Activated CD4-positive, alpha-beta T cell treated with anti-CD3 and anti-CD28 coated beads, Interleukin-2, Interleukin-4, amounts not matched to agents 100 ng/mL and 50 ng/mL, durations not matched to agents 16 hours and 8 hours (primary cell): ENCODE measurements at regions not wholly inside any gene's neighbourhood (a gene's known extent, or its start where the extent isn't known, plus 50 kb on each side); places are given as distances from the start of the nearest gene placed in this dataset.
"Not testable (repeated sequence)": the region's sequence is repeated elsewhere in the genome, so short reads cannot be mapped to it uniquely, and the experiment has no call there.

ENCODE experiments used
- DNase-seq: peaks from one replicate; pipeline ENCODE4 v3.0.0-alpha.2; 2020; ENCODE audit warnings: low spot score

- not testable (repeated sequence) for DNase-seq
Observed at GRCh38 chr10:15921423-15921945, 61.2 kb upstream of the MINDY3 start.

GRCh38 chr10:15931376-15931775 lies 71.1 kb upstream of the MINDY3 start:
- DNase-seq: no peak

DNA sequence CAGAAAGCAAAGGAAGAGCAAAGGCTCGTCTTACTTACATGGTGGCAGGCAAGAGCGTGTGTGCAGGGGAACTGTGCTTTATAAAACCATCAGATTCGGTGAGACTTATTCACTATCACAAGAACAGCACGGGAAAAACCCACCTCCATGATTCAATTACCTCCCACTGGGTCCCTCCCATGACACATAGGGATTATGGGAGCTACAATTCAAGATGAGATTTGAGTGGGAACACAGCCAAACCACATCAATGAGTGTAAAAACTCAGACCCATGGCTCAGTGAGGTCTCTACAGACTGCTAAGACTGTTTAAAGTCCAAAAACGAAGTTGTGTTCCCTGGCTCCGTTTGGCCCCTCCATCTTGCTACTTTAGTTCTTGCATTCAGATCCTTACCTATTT lies 79.2 kb upstream of the MINDY3 start:
- DNase-seq: not testable (repeated sequence)

- no peak for DNase-seq
Observed at GRCh38 chr10:15943426-15943825, 83.1 kb upstream of the MINDY3 start.

- no peak for DNase-seq
Observed at GRCh38 chr10:15954188-15954587, 93.9 kb upstream of the MINDY3 start.

GRCh38 chr10:15960277-15960676 lies 100.0 kb upstream of the MINDY3 start:
- DNase-seq: no peak

GRCh38 chr10:15972736-15973135 lies 112.4 kb upstream of the MINDY3 start:
- DNase-seq: not testable (repeated sequence)

GRCh38 chr10:15985690-15986089 lies 125.4 kb upstream of the MINDY3 start:
- DNase-seq: no peak

DNA sequence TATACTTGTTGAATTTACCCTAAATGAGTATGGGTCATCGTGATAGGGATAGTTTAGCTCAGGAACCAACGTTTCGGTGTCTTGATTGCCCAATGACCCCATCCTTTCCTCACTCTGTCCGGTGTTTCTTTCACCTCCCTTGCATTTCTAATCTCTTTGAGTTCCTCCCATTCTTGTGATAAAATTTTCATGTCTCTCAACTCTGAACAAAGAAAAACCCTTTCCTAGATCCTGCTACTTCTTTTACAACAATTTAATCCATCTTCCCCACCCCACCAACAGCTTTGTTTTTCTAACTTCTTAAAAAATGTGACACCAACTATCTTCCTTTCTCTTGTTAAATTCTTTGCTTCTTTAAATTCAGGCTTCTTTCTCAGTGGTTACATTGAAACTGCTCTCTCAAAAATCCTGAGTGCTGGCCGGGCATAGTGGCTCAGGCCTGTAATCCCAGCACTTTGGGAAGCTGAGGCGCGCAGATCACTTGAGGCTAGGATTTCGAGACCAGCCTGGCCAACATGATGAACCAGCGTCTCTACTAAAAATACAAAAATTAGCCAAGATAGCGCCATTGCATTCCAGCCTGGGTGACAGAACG lies 130.3 kb upstream of the MINDY3 start:
- no peak for DNase-seq

- DNase-seq: no peak
Observed at GRCh38 chr10:15997313-15997712, 137.0 kb upstream of the MINDY3 start.

DNA sequence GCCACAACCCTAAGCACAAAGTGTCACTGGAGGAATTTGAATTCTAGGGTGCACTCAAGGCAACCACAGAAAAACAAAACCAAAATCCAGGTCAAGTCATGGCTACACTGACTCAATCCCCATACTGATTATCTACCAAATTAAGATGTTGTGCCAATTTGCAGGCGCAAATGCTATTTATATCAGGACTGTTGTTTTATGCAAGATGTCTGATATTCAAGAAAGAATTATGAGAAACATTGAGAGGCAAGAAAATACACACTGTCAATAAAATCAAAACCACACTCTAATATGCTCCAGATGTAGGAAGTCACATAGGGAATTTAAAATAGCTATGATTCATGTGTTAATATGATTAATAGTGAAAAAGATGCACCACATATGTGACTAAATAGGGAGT lies 141.3 kb upstream of the MINDY3 start:
- DNase-seq: no peak

DNA sequence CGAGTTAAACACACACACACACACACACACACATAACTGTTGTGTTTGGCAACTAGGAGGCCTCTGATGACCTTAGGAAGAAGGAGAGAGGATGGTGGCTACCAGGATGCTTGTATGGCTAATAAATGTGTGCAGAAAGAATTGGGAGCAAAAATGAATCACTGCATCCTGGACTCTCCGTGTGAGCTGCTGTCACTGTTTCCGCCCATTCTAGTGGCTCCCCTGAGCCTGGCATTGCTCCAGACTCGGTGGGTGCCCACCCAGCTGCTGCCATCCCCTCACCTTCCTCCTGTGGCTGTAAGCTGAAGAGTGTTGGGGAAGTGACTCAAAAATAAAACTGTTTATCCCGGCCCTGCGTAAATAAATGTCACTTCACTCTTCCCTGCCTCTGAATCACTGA lies 149.5 kb upstream of the MINDY3 start:
- no peak for DNase-seq

- DNase-seq: no peak
Observed at GRCh38 chr10:16011548-16011947, 151.2 kb upstream of the MINDY3 start.

DNA sequence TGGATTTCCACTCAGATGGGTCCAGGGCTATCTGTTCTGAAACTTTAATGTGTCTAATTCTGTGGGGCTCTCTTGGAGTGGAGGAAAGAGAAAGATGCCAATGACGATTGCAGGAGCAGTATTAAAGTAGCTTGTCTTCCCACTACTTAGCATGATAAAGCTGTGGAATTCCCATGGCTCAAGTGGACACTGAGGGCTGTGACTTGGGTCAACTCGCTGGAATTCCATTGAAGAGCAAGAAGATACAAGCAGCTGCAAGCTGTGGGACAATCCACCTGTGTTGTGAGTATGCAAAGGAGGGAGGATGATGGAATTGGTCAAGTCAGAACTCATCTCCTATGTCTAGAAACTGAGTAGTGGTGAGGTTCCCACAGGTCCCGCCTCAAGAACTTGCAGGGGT lies 154.2 kb upstream of the MINDY3 start:
- no peak for DNase-seq

- DNase-seq: no peak
Observed at GRCh38 chr10:16016688-16017087, 156.4 kb upstream of the MINDY3 start.

DNA sequence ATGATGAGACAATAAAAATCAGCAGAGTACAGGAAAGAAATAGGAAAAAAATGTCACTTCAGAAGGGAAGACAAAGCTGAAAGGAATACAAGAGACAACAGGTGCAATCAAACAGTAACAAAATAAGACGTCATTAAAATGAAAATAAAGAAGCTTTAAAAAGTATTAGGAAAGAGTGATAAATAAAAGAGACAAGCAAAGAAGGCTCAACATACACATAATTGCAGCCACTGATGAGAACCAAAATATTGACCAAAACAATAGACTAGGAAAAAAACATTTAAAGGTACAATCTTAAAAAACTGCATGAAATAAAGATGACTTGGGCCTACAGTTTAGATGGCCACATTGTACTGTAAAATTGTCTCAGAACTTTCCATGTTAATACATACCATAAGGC lies 160.5 kb upstream of the MINDY3 start:
- DNase-seq: no peak

DNA sequence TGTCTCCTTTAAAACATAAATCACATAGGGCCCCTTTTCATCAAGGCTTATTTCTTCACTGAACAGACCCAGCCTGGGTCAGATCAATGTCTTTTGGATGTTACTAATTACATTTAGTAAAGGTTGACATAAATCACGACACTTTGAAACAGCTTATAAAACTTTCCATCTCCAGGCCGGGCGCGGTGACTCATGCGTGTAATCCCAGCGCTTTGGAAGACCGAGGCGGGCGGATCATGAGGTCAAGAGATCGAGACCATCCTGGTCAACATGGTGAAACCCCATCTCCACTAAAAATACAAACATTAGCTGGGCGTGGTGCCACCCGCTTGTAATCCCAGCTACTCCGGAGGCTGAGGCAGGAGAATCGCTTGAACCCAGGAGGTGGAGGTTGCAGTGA lies 166.5 kb upstream of the MINDY3 start:
- DNase-seq: not testable (repeated sequence)

DNA sequence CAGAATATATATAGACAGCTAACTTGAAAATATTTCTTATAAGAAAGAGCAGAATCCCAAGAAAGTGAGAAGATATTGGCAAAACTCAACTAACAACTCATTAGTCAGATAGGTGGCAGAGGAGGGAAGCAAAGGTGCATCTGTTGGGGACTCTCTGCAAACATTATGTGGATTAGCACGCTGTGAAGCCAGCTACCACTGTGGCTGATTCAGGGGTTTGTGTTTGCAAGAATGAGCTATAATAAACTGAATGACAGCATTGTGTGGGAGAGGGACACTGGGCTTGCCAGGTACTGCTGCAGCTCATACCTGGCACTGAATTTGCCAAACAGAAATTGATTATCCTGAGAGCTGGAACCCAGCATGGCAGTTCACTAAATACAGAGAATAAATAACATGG lies 170.3 kb upstream of the MINDY3 start:
- no peak for DNase-seq

GRCh38 chr10:16049050-16049449 lies 188.7 kb upstream of the MINDY3 start:
- no peak for DNase-seq

DNA sequence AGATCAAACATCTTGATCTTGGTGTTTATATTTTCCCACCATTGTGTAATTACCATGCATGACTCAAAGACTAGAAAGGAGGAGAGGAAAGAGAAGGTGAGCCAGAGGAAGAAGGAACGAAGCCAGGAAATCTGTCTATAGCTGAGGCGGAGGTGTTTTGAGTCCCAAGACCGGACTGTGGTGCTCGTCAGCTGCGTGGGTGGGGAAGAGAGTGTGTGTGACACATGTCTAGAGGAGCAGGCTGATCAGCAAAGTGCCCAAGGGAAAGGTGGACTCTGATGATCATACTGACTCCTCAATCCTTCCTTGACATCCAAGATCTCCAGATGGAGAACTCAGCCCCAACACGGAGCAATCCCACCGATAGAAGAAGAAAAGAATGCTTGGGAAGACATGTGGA lies 189.5 kb upstream of the MINDY3 start:
- DNase-seq: no peak

GRCh38 chr10:16063350-16063749 lies 203.0 kb upstream of the MINDY3 start:
- DNase-seq: no peak

DNA sequence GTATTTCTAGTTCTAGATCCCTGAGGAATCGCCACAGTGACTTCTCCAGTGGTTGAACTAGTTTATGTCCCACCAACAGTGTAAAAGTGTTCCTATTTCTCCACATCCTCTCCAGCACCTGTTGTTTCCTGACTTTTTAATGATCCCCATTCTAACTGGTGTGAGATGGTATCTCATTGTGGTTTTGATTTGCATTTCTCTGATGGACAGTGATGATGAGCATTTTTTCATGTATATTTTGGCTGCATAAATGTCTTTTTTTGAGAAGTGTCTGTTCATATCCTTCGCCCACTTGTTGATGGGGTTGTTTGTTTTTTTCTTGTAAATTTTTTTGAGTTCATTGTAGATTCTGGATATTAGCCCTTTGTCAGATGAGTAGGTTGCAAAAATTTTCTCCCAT lies 223.2 kb upstream of the MINDY3 start:
- not testable (repeated sequence) for DNase-seq

DNA sequence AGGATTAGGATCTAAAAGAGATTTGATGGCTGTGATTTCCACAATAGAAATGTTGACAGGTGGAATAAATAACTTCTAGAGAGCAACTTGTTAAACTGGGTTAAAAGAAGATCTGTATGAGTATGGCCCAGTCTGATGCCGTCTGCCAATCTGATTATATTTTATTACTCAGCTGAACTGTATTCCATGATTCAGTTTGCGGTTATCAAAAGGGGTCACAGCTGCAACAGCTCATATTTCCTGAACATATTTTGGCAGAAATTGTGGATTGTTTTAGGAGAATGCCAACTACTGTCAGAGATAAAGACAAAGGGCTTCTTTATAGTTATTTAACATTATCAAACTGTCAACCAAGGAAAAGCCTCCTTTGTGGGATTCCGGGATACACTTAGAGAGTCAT lies 244.8 kb upstream of the MINDY3 start:
- DNase-seq: no peak
